ENCODE measurements at regions not wholly inside any gene's neighbourhood (a gene's known extent, or its start where the extent isn't known, plus 50 kb on each side); places are given as distances from the start of the nearest gene placed in this dataset.

GRCh38 chr2:105640246-105640645 lies 104.5 kb upstream of the NCK2 start:
- no peak for TF ChIP-seq CTCF (IDR thresholded peaks at IDR 0.05; ENCODE audit: low read depth, low read length, poor library complexity, severe bottlenecking)
- TF ChIP-seq EZH2phosphoT487 (IDR thresholded peaks at IDR 0.05; ENCODE audit: borderline replicate concordance, low read length): no peak

Measured in DOHH2 (cell line).